HepG2 (cell line): ENCODE measurements at regions not wholly inside any gene's neighbourhood (a gene's known extent, or its start where the extent isn't known, plus 50 kb on each side); places are given as distances from the start of the nearest gene placed in this dataset.

Experiments used
- IRF2 ChIP-seq: IDR thresholded peaks from 2 replicates; pipeline ENCODE4 v1.6.1; 2018; ENCODE audit warnings: missing genetic modification reagents, missing compliant biosample characterization
- NAIF1 ChIP-seq: sonication (generic); formaldehyde crosslinking; IDR thresholded peaks from 2 replicates; pipeline ENCODE4 v1.5.0; 2020; ENCODE audit warnings: mild to moderate bottlenecking, missing genetic modification reagents, borderline replicate concordance
- NPAS2 ChIP-seq: sonication (generic); formaldehyde crosslinking; IDR thresholded peaks from 2 replicates; pipeline ENCODE4 v1.8.0; 2022; ENCODE audit warnings: mild to moderate bottlenecking, missing genetic modification reagents, borderline replicate concordance
- NR2F2 ChIP-seq: IDR thresholded peaks from 2 replicates; pipeline ENCODE4 v1.6.1; 2012; ENCODE audit warnings: low read depth, inconsistent platforms, borderline replicate concordance
- RXRB ChIP-seq: IDR thresholded peaks from 2 replicates; pipeline ENCODE4 v1.6.1; 2016; ENCODE audit warnings: borderline replicate concordance, missing genetic modification reagents, missing compliant biosample characterization
- ZMAT3 ChIP-seq: sonication (generic); formaldehyde crosslinking; conservative IDR thresholded peaks from 2 replicates; pipeline ENCODE4 v1.7.0; 2021; ENCODE audit warnings: missing genetic modification reagents
- ZNF138 ChIP-seq: sonication (generic); formaldehyde crosslinking; IDR thresholded peaks from 2 replicates; pipeline ENCODE4 v1.5.0; 2020; ENCODE audit warnings: mild to moderate bottlenecking, low read depth, missing genetic modification reagents
- TF ChIP-seq, protein P1 (sequence below), 2 experiments: fragments of 450-650 bp in 1 of 2; sonication (generic) in 1 of 2; formaldehyde crosslinking in 1 of 2; IDR thresholded peaks; 2 replicates each; pipeline versions ENCODE4 v1.6.1 to v1.8.0; 2016 to 2022; ENCODE audit warnings: antibody characterized with exemption in 1 of 2, mild to moderate bottlenecking in 1 of 2, missing genetic modification reagents in 1 of 2
- TF ChIP-seq, protein P2 (sequence below), 2 experiments: sonication (generic) in 1 of 2; formaldehyde crosslinking in 1 of 2; IDR thresholded peaks; 2 replicates each; pipeline versions ENCODE4 v1.6.1 to v1.9.0; 2014 to 2022; ENCODE audit warnings: antibody characterized with exemption in 1 of 2, borderline replicate concordance in 1 of 2, inconsistent platforms in 1 of 2, low read depth in 1 of 2, missing genetic modification reagents in 1 of 2
- TF ChIP-seq, protein P3 (sequence below): sonication (generic); formaldehyde crosslinking; IDR thresholded peaks from 2 replicates; pipeline ENCODE4 v1.8.1; 2023; ENCODE audit warnings: mild to moderate bottlenecking, inconsistent platforms, moderate library complexity, missing genetic modification reagents, borderline replicate concordance

DNA sequence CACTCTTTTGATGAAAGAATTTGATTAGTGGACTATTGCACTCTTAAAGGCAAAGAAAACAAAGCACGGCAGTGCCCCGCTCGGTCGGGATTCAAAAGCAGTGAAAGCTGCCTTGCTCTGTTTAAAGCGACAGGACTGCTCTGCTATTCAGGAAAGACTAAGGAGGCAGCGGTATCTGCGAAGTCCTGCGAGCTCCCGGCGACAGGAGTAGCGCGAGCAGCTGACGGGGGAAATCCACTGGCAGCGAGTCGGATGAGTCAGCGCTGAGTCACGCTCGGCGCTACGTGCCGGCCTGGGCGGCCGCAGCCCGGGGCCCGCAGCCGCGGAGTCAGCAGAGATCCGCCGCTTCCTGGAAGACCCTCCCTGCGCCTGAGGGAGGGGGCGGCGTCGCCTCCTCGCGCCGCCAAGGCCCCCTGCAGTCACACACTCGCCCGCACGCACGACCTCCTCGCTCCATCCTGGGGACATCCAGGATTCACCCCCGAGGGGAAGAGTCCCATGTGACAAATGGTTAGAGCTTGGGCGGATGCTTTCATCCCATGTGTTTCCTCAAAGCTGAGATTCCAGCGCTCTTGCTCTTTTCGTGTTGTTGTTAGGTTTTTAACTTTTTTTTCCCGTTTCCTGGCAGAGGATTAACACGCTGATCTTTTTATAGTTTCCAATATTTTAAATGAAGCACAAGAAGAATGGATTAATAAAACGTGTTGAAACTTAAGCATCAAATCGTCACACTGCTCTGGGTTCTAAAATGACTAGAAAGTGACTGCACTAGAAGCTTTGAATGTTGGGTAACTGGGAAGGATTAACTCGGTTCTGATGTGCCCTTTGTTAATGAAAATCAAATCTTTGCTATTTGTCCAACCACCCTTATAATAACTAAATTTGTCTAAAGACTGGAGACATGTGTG is 102.5 kb downstream of the ARRDC3 start (continued):
- TF ChIP-seq, protein P1, sequence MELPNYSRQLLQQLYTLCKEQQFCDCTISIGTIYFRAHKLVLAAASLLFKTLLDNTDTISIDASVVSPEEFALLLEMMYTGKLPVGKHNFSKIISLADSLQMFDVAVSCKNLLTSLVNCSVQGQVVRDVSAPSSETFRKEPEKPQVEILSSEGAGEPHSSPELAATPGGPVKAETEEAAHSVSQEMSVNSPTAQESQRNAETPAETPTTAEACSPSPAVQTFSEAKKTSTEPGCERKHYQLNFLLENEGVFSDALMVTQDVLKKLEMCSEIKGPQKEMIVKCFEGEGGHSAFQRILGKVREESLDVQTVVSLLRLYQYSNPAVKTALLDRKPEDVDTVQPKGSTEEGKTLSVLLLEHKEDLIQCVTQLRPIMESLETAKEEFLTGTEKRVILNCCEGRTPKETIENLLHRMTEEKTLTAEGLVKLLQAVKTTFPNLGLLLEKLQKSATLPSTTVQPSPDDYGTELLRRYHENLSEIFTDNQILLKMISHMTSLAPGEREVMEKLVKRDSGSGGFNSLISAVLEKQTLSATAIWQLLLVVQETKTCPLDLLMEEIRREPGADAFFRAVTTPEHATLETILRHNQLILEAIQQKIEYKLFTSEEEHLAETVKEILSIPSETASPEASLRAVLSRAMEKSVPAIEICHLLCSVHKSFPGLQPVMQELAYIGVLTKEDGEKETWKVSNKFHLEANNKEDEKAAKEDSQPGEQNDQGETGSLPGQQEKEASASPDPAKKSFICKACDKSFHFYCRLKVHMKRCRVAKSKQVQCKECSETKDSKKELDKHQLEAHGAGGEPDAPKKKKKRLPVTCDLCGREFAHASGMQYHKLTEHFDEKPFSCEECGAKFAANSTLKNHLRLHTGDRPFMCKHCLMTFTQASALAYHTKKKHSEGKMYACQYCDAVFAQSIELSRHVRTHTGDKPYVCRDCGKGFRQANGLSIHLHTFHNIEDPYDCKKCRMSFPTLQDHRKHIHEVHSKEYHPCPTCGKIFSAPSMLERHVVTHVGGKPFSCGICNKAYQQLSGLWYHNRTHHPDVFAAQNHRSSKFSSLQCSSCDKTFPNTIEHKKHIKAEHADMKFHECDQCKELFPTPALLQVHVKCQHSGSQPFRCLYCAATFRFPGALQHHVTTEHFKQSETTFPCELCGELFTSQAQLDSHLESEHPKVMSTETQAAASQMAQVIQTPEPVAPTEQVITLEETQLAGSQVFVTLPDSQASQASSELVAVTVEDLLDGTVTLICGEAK (IDR thresholded peaks at IDR 0.05), result no peak
- TF ChIP-seq, protein P1 (CRISPR knock-in tag; IDR thresholded peaks at IDR 0.05), result peak; percentile 61; the same call in 1 of the 2 replicates
- TF ChIP-seq NPAS2 (CRISPR knock-in tag) (no peak), ZNF138 (CRISPR knock-in tag) (no peak), ZMAT3 (CRISPR knock-in tag) (no peak), RXRB (CRISPR knock-in tag) (peak; percentile 69; the same call in 1 of the 2 replicates), NR2F2 (peak; percentile 19; the same call in 1 of the 2 replicates), IRF2 (CRISPR knock-in tag) (peak; percentile 84), NAIF1 (CRISPR knock-in tag) (peak; percentile 96)
- TF ChIP-seq, protein P2, sequence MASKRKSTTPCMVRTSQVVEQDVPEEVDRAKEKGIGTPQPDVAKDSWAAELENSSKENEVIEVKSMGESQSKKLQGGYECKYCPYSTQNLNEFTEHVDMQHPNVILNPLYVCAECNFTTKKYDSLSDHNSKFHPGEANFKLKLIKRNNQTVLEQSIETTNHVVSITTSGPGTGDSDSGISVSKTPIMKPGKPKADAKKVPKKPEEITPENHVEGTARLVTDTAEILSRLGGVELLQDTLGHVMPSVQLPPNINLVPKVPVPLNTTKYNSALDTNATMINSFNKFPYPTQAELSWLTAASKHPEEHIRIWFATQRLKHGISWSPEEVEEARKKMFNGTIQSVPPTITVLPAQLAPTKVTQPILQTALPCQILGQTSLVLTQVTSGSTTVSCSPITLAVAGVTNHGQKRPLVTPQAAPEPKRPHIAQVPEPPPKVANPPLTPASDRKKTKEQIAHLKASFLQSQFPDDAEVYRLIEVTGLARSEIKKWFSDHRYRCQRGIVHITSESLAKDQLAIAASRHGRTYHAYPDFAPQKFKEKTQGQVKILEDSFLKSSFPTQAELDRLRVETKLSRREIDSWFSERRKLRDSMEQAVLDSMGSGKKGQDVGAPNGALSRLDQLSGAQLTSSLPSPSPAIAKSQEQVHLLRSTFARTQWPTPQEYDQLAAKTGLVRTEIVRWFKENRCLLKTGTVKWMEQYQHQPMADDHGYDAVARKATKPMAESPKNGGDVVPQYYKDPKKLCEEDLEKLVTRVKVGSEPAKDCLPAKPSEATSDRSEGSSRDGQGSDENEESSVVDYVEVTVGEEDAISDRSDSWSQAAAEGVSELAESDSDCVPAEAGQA (IDR thresholded peaks at IDR 0.05; ENCODE audit: low read depth), result no peak; the same call in 1 of the 2 replicates
- TF ChIP-seq, protein P2 (CRISPR knock-in tag; IDR thresholded peaks at IDR 0.05; ENCODE audit: borderline replicate concordance), result no peak
- TF ChIP-seq, protein P3, sequence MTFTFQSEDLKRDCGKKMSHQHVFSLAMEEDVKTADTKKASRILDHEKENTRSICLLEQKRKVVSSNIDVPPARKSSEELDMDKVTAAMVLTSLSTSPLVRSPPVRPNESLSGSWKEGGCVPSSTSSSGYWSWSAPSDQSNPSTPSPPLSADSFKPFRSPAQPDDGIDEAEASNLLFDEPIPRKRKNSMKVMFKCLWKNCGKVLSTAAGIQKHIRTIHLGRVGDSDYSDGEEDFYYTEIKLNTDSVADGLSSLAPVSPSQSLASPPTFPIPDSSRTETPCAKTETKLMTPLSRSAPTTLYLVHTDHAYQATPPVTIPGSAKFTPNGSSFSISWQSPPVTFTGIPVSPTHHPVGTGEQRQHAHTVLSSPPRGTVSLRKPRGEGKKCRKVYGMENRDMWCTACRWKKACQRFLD, result no peak
